ENCODE measurements at regions not wholly inside any gene's neighbourhood (a gene's known extent, or its start where the extent isn't known, plus 50 kb on each side); places are given as distances from the start of the nearest gene placed in this dataset.

- Histone ChIP-seq H3K4me3 (ENCODE audit: low read length) (no peak overlapping the region), H3K79me2 (replicated peaks; ENCODE audit: insufficient read depth, low read length) (no peaks in the 10 kb centered on the region), H3K27me3 (ENCODE audit: insufficient read depth, low read depth, low read length) (no peaks in the 10 kb centered on the region), H3K9me3 (ENCODE audit: low read length) (no peaks in the 10 kb centered on the region), H4K20me1 (ENCODE audit: insufficient read depth) (no peaks in the 10 kb centered on the region), H3F3A (ENCODE audit: insufficient read depth, low read length, poor library complexity, severe bottlenecking) (no peaks in the 10 kb centered on the region), H3K27ac (ENCODE audit: low read length) (no peak overlapping the region), H3K4me2 (ENCODE audit: low read length) (no peak overlapping the region), H3K9me2 (ENCODE audit: insufficient read depth, low read length) (no peaks in the 10 kb centered on the region), H2AFZ (ENCODE audit: low read depth, low read length) (no peak overlapping the region), H3K36me3 (ENCODE audit: insufficient read depth, low read length) (no peaks in the 10 kb centered on the region), H3K9ac (ENCODE audit: low read length) (no peak overlapping the region)
- TF ChIP-seq REST (IDR thresholded peaks at IDR 0.05; ENCODE audit: borderline replicate concordance), result no peak
- TF ChIP-seq POLR2AphosphoS5 (IDR thresholded peaks at IDR 0.05), result no peak
- no peak for TF ChIP-seq RAD21 (conservative IDR thresholded peaks at IDR 0.05)
- no peak for TF ChIP-seq EP300 (conservative IDR thresholded peaks at IDR 0.05; ENCODE audit: poor library complexity, severe bottlenecking)
- TF ChIP-seq CTCF (IDR thresholded peaks at IDR 0.05; ENCODE audit: poor library complexity, severe bottlenecking), result no peak
- TF ChIP-seq EZH2 (IDR thresholded peaks at IDR 0.05; ENCODE audit: borderline replicate concordance, insufficient read depth, low read length, poor library complexity, severe bottlenecking), result no peak
- no peak for TF ChIP-seq MXI1 (conservative IDR thresholded peaks at IDR 0.05; ENCODE audit: poor library complexity, severe bottlenecking)
- no peak for TF ChIP-seq SMC3 (conservative IDR thresholded peaks at IDR 0.05; ENCODE audit: poor library complexity)
- TF ChIP-seq TAF1 (IDR thresholded peaks at IDR 0.05; ENCODE audit: low read depth), result no peak
Observed at GRCh38 chr5:26054594-26054993, 983.8 kb downstream of the CDH9 start.

GRCh38 chr5:26034813-26035212, 1003.6 kb downstream of the CDH9 start:
- H3K9ac ChIP-seq (ENCODE audit: low read length), result no peak overlapping the region
- H3K27me3 ChIP-seq (ENCODE audit: insufficient read depth, low read depth, low read length), result no peaks in the 10 kb centered on the region
- no peaks in the 10 kb centered on the region for H3K9me2 ChIP-seq (ENCODE audit: insufficient read depth, low read length)
- H3K4me3 ChIP-seq (ENCODE audit: low read length), result no peak overlapping the region
- TF ChIP-seq EP300 (conservative IDR thresholded peaks at IDR 0.05; ENCODE audit: poor library complexity, severe bottlenecking), result no peak
- no peak for TF ChIP-seq SMC3 (conservative IDR thresholded peaks at IDR 0.05; ENCODE audit: poor library complexity)
- no peak for TF ChIP-seq TAF1 (IDR thresholded peaks at IDR 0.05; ENCODE audit: low read depth)
- TF ChIP-seq MXI1 (conservative IDR thresholded peaks at IDR 0.05; ENCODE audit: poor library complexity, severe bottlenecking), result no peak
- no peak for TF ChIP-seq EZH2 (IDR thresholded peaks at IDR 0.05; ENCODE audit: borderline replicate concordance, insufficient read depth, low read length, poor library complexity, severe bottlenecking)
- TF ChIP-seq RAD21 (conservative IDR thresholded peaks at IDR 0.05), result no peak
- no peak for TF ChIP-seq POLR2AphosphoS5 (IDR thresholded peaks at IDR 0.05)
- TF ChIP-seq CTCF (IDR thresholded peaks at IDR 0.05; ENCODE audit: poor library complexity, severe bottlenecking), result no peak
- no peak for TF ChIP-seq REST (IDR thresholded peaks at IDR 0.05; ENCODE audit: borderline replicate concordance)
- no peaks in the 10 kb centered on the region for H4K20me1 ChIP-seq (ENCODE audit: insufficient read depth)
- H3K9me3 ChIP-seq (ENCODE audit: low read length), result no peaks in the 10 kb centered on the region
- no peak overlapping the region for H3K4me2 ChIP-seq (ENCODE audit: low read length)
- H3K36me3 ChIP-seq (ENCODE audit: insufficient read depth, low read length), result no peaks in the 10 kb centered on the region
- H3K27ac ChIP-seq (ENCODE audit: low read length), result no peak overlapping the region
- H3K79me2 ChIP-seq (replicated peaks; ENCODE audit: insufficient read depth, low read length), result no peaks in the 10 kb centered on the region
- no peak overlapping the region for H2AFZ ChIP-seq (ENCODE audit: low read depth, low read length)
- no peaks in the 10 kb centered on the region for H3F3A ChIP-seq (ENCODE audit: insufficient read depth, low read length, poor library complexity, severe bottlenecking)
